ENCODE measurements at regions not wholly inside any gene's neighbourhood (a gene's known extent, or its start where the extent isn't known, plus 50 kb on each side); places are given as distances from the start of the nearest gene placed in this dataset.
"Not testable (repeated sequence)": the region's sequence is repeated elsewhere in the genome, so short reads cannot be mapped to it uniquely, and the experiment has no call there.

GRCh38 chr18:62647179-62647578 is 68.2 kb upstream of the PHLPP1 start:
- no peaks in the 10 kb centered on the region for H3K4me1 ChIP-seq (ENCODE audit: insufficient read depth, low read length)
- Mint-ChIP-seq H3K9me3 (no peaks in the 10 kb centered on the region), H3K4me1 (ENCODE audit: low read depth) (no peaks in the 10 kb centered on the region), H3K27ac (no peak overlapping the region), H3K27me3 (no peaks in the 10 kb centered on the region), H3K36me3 (ENCODE audit: low read depth) (no peaks in the 10 kb centered on the region), H3K4me3 (no peak overlapping the region)
- no peak for TF ChIP-seq CTCF (IDR thresholded peaks at IDR 0.05)
- POLR2A ChIA-PET, result no interaction called here
- no peak overlapping the region for H3K4me3 ChIP-seq (ENCODE audit: low read length)
- intact Hi-C loops (cut with DNase I, micrococcal nuclease), result no loop called here
- ATAC-seq (ENCODE audit: poor library complexity) (no peak), DNase-seq (no peak)
- no peaks in the 10 kb centered on the region for H3K9me3 ChIP-seq (ENCODE audit: control insufficient read depth in 1 of 2, insufficient read depth in 1 of 2, low read length in 2 of 2)
- H3K27me3 ChIP-seq (ENCODE audit: control insufficient read depth in 1 of 2, insufficient read depth in 2 of 2, low read length in 2 of 2), result no peaks in the 10 kb centered on the region
- CTCF ChIA-PET, result interaction anchor here (1.1 kb wide), 1 partner anchor 8 kb away, joined by 3 read pairs; no protein-coding TSS in a partner anchor
- no peak overlapping the region for H3K27ac ChIP-seq (ENCODE audit: low read depth in 1 of 2, low read length in 2 of 2)
- no peaks in the 10 kb centered on the region for H3K36me3 ChIP-seq (ENCODE audit: insufficient read depth, low read length)

- no peak for TF ChIP-seq CTCF (IDR thresholded peaks at IDR 0.05)
- Mint-ChIP-seq H3K36me3 (ENCODE audit: low read depth) (no peaks in the 10 kb centered on the region), H3K4me1 (ENCODE audit: low read depth) (no peaks in the 10 kb centered on the region), H3K4me3 (no peak overlapping the region), H3K27me3 (no peaks in the 10 kb centered on the region), H3K27ac (no peak overlapping the region), H3K9me3 (no peaks in the 10 kb centered on the region)
- H3K9me3 ChIP-seq (ENCODE audit: control insufficient read depth in 1 of 2, insufficient read depth in 1 of 2, low read length in 2 of 2), result no peaks in the 10 kb centered on the region
- no peak for DNase-seq
- ChIA-PET CTCF (interaction anchor here (1.1 kb wide), 1 partner anchor 9 kb away, joined by 3 read pairs; no protein-coding TSS in a partner anchor), POLR2A (no interaction called here)
- no peaks in the 10 kb centered on the region for H3K27me3 ChIP-seq (ENCODE audit: control insufficient read depth in 1 of 2, insufficient read depth in 2 of 2, low read length in 2 of 2)
- intact Hi-C loops (cut with DNase I, micrococcal nuclease), result no loop called here
- H3K4me3 ChIP-seq (ENCODE audit: low read length), result no peak overlapping the region
- ATAC-seq (ENCODE audit: poor library complexity), result no peak
- no peaks in the 10 kb centered on the region for H3K36me3 ChIP-seq (ENCODE audit: insufficient read depth, low read length)
- H3K4me1 ChIP-seq (ENCODE audit: insufficient read depth, low read length), result no peaks in the 10 kb centered on the region
- H3K27ac ChIP-seq (ENCODE audit: low read depth in 1 of 2, low read length in 2 of 2), result no peak overlapping the region
Observed at GRCh38 chr18:62648045-62648678, 67.2 kb upstream of the PHLPP1 start.

GRCh38 chr18:62651276-62652056 is 63.9 kb upstream of the PHLPP1 start:
- POLR2A ChIA-PET, result no interaction called here

GRCh38 chr18:62652057-62652629 is 63.2 kb upstream of the PHLPP1 start:
- H3K4me3 ChIP-seq (ENCODE audit: low read length); H3K27ac ChIP-seq (ENCODE audit: low read depth in 1 of 2, low read length in 2 of 2); H3K4me1 ChIP-seq (ENCODE audit: insufficient read depth, low read length); H3K27me3 Mint-ChIP-seq; H3K4me1 Mint-ChIP-seq (ENCODE audit: low read depth); POLR2A ChIA-PET; DNase-seq; H3K9me3 ChIP-seq (ENCODE audit: control insufficient read depth in 1 of 2, insufficient read depth in 1 of 2, low read length in 2 of 2); CTCF ChIA-PET; H3K36me3 Mint-ChIP-seq (ENCODE audit: low read depth); H3K27me3 ChIP-seq (ENCODE audit: control insufficient read depth in 1 of 2, insufficient read depth in 2 of 2, low read length in 2 of 2); H3K27ac Mint-ChIP-seq; H3K36me3 ChIP-seq (ENCODE audit: insufficient read depth, low read length); H3K4me3 Mint-ChIP-seq; ATAC-seq (ENCODE audit: poor library complexity); H3K9me3 Mint-ChIP-seq; intact Hi-C loops (cut with DNase I, micrococcal nuclease): not testable (repeated sequence)

More at GRCh38 chr18:62651276-62652056, 63.9 kb upstream of the PHLPP1 start:
- Mint-ChIP-seq H3K9me3 (no peaks in the 10 kb centered on the region), H3K4me3 (no peak overlapping the region), H3K36me3 (ENCODE audit: low read depth) (no peaks in the 10 kb centered on the region), H3K27ac (no peak overlapping the region), H3K4me1 (ENCODE audit: low read depth) (no peaks in the 10 kb centered on the region), H3K27me3 (no peaks in the 10 kb centered on the region)
- CTCF ChIA-PET, result no interaction called here
- no peaks in the 10 kb centered on the region for H3K27me3 ChIP-seq (ENCODE audit: control insufficient read depth in 1 of 2, insufficient read depth in 2 of 2, low read length in 2 of 2)
- H3K4me1 ChIP-seq (ENCODE audit: insufficient read depth, low read length), result no peaks in the 10 kb centered on the region
- ATAC-seq (ENCODE audit: poor library complexity) (no peak), DNase-seq (no peak)
- no peak overlapping the region for H3K4me3 ChIP-seq (ENCODE audit: low read length)
- no peak overlapping the region for H3K27ac ChIP-seq (ENCODE audit: low read depth in 1 of 2, low read length in 2 of 2)
- TF ChIP-seq CTCF (IDR thresholded peaks at IDR 0.05), result no peak
- no peaks in the 10 kb centered on the region for H3K36me3 ChIP-seq (ENCODE audit: insufficient read depth, low read length)
- no peaks in the 10 kb centered on the region for H3K9me3 ChIP-seq (ENCODE audit: control insufficient read depth in 1 of 2, insufficient read depth in 1 of 2, low read length in 2 of 2)
- intact Hi-C loops (cut with DNase I, micrococcal nuclease), result no loop called here

All from CD4-positive, alpha-beta T cell (primary cell).